ENCODE measurements at regions not wholly inside any gene's neighbourhood (a gene's known extent, or its start where the extent isn't known, plus 50 kb on each side); places are given as distances from the start of the nearest gene placed in this dataset.

DNA sequence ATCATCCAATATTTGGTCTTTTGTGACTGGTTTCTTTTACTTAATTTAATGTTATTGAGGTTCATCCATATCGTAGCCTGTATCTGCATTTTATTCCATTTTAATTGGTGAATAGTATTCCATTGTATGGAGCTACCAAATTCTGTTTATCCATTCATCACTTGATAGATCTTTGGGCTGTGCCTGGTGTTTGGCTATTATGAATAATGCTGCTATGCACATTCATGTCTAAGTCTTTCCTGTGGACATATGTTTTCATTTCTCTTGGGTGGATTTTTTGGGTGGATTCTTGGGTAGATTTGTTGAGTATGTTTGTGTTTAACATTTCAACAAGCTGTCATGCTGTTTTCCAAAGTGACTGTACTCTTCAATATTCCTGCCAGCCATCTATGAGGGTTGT, 52.5 kb upstream of the NEDD4L start:
- DNase-seq (ENCODE audit: low spot score), result no peak

DNA sequence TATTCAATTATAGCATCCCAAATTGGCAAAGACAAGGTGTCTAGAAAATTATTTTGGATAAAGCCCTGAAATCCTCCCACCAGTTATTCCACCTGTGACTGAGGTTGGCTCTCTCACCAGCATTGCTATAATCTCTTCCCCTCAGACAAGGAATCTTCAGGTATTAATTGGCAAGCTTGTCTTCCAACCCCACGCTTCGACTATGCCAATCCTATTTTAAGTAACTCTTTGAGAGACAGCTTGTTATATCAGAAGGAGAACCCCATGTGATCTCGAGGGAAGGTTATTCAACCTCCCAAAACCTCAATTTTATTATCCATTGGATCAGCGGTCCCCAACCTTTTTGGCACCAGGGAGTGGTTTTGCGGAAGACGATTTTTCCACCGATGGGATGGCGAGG, 54.5 kb upstream of the NEDD4L start:
- no peak for DNase-seq (ENCODE audit: low spot score)

DNA sequence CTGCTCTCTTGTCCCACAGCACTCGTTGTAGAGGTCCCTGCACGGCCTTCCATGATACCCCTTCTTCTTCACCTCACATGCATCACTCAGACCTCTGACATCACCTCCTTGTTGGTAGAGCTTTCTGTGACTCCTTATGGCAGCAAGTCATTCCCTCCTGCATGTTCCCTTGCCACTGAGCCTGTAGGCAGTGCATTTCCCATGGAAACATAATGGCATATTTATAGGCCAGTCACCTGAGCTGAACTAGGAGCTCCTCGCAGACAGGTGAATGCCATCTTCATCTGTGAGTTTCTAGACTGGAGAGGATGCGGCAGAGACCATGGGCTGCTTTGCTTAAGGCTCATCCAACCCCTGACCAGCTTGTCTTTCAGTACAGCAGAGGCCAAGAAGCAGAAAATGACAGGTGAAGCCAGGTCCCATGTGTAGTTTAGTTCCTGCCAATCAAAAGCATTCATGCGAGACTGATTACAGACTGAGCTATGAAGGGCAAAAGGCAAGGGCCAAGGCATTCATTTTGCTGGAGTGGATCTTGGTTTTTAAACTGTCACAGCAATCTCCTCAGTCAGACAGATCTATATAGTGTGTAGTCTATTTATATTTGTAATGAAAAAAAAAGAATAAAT, 59.4 kb upstream of the NEDD4L start:
- no peak for DNase-seq (ENCODE audit: low spot score)

DNA sequence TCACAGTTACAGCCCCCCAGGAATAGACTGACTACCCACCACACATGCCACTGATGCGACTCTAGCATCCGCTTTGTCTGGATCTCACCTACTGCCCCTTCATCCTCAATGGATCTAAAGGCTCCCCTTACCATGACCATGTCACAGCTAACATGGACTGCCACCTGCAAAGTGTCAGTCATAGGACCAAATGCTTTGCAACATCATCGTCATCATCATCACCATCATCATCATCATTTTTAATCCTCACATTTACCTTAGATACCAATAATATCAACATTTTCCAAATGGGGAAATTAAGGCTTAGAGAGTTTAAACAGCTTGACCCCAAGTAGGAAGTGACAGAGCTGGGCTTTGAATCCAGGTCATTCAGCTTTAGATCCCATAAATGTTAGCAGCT, 60.1 kb upstream of the NEDD4L start:
- no peak for DNase-seq (ENCODE audit: low spot score)

DNA sequence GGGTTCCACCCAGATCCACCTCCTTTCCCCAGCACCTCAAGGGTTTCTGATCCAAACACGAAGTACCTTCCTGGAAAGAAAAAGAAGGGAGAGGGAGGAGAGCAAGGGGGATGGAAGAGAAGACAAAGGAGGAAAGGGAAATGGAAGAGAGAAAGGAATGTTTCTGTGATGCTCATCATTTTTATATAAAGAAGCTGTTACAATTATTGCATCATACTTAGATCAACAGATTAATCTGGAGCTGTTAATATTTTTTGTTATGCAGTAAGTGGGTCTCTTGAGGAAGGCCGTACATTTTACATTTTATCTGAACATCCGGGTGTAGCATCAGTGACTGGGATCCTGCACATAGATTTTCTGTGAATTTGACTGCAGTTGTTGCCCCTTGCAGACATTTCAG, 60.6 kb upstream of the NEDD4L start:
- DNase-seq (ENCODE audit: low spot score), result no peak

DNA sequence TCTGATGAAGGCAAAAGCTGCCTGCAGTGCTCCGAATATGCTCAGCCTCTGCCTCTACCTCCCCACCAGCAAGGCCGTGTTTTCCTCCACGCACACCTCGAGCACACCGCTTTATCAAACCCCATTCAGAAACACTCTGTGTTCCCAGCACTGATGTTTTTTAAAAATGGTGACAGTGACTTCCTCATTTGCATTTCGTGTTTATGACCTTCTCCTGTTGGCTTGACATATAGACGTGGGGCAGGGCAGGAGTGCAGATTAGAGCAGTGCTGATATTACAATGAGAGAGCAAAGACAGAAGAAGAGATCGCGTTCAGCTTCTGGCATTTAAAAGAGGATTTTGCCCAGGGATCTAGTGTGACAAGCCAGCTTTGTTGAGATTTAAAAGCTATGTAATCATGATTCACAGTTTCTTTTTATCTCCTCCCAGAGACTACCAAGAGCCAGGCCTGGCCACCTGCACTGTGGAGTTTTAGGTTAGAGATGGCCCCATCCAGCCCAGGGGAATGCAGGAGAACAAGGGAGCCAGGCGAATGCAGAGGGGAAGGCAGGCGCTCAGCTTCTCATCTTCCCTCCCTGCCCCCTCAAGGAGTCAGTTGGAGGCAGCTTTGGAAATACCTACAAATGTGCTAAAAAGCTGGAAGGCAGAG, 61.5 kb upstream of the NEDD4L start:
- DNase-seq (ENCODE audit: low spot score), result no peak

DNA sequence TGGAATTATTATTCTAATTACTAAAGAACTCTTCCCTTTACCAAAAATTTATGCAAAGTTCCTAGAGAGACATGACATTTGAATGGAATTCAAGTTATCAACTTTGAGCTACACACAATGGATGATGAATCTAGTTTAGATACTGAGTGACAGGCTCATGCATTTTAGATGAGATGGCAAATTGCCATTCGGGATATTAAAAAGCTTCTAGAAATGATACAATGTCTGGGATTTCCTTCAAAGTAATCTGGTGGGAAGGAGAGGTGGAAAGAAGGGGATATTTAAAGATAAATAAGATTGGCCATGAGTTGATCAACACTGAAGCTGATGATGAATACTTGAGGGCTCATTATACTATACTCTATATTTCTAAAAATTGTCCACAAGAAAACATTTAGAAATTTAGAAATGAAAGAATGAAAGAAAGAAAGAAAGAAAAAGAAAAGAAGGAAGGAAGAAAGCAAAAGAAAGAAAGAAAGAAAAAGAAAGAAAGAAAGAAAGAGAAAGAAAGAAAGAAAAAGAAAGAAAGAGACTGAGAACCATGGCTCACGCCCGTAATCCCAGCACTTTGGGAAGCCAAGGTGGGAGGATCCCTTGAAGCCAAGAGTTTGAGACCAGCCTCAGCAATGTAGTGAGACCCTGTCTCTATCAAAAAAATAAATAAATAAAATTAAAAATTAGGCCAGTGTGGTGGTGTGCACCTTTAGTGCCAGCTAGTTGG, 62.6 kb upstream of the NEDD4L start:
- DNase-seq (ENCODE audit: low spot score), result no peak

DNA sequence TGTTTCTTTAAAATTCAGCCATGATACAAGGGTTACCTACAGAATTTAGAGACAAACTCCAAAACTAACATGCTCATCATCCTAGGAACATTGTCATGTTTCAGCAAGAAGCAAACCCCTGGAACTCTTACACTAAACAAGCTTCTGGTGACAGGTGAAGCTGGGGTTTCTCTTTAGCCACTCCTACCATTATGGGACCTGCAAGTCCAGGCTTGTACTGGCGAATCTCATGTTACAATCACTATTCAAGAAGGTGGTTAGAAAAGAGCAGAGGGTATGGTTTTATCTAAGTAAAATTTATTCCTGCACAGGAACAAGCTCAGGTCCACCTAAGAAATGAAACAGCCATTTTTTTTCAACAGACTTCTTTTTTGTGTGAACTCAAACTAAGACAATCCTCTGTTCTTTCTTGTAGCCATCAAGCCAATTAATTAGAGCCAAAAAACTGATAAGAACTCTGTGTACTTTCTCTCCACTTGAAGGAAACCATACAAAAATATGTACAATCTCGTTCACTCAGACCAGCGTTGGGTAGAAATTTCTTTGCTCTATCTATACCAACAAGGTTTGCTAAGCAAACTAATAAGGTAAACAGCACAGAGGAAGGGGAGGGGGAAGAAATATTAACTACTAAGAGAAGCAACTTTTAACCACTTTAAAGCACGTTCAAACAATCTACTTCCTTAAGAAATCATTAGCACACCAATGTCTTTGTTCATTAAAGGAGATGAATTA, 63.3 kb upstream of the NEDD4L start:
- DNase-seq (ENCODE audit: low spot score), result no peak

DNA sequence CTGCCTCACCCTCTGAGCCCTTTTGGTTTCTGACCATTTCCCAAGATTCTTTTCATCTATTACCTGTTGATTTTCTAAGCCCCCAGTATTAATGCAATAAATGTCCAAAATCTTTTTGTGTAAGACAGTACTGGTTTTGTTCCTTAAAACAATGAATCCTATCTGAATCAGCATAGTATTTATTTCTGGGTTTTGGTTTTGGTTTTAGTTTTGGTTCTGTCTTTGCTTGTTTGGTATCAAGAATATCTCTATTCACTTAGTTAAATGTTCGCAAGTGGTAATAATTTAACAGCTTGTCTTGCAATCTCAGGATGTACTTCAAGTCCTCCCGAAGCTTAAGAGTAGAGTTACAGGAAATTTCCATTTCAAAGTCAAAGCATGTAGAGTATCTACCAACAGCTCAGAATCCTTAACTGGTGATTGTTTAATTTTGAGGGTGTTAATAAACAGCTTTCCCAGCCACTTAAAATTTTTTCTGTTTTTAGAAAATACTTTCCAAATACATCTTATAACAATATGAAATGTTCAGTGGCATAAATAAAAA, 67.7 kb upstream of the NEDD4L start:
- no peak for DNase-seq (ENCODE audit: low spot score)

DNA sequence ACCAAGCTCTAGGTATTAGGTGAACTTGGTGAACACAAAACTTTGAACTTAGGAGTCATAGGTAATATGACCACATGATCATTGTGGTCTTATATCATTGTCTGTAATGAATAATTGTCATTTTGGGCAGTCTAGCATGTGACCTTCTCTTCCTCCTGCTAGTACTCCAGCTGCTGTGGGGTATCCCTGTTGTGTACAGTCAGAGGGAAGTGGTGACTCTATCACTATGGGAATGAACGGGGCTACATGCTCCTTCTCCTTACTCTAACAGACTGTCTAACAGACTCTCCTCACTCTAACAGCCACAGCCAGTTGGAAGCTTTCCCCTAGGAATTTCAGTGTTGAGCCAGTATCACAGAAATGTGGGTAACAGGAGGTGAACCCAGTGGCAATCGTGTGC, 68.2 kb upstream of the NEDD4L start:
- peak; percentile 46 for DNase-seq (ENCODE audit: low spot score)

DNA sequence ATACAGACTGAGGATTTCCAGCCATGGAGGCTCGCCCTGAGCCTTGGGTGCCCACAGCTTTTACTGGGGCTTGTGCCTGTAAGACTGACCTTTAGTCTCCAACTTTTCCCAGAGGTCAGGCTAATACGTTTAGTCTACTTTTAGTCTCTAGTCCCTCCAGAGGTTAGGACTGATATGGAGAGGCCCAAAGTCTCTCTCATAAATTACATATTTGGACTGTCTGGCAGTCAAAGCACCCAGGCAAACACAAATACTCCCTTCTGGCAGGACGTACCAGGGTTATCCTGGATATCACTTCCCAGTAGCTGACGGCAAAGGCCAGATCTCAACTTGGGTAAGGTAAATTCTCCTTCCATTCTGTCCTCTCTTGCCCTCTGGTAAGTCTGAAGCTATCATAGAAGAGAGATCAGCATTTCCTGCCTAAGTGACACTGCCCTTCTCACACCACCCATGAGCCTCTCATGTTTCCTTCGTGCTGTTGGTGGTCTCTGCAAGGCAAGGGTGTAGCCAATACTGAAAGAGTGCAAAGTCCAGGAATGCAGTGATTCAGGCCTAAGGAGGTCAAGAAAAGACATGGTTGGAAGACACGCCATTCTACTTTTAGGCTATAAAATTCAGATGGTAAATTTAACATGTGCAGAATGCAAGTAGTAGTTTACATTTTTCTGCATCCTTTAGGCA, 69.3 kb upstream of the NEDD4L start:
- no peak for DNase-seq (ENCODE audit: low spot score)

DNA sequence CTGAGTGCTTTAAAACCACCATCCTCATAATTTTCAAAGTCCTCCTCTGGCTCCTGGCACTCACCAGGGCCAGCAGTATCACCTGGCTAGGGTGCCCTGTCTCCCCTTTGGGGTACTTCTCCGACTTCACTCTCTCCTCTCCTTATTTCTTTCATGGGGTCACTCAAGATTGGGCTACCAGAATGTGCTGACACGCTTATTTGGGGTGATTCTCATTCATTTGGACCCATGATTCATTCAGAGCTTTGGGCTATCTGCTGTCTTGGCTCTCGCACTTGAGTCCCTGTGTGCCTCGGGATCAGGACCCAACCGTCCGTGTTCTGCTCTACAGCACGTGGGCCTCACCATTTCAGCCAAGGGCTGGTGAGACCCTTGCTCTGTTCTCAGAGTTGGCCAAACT, 70.1 kb upstream of the NEDD4L start:
- no peak for DNase-seq (ENCODE audit: low spot score)

DNA sequence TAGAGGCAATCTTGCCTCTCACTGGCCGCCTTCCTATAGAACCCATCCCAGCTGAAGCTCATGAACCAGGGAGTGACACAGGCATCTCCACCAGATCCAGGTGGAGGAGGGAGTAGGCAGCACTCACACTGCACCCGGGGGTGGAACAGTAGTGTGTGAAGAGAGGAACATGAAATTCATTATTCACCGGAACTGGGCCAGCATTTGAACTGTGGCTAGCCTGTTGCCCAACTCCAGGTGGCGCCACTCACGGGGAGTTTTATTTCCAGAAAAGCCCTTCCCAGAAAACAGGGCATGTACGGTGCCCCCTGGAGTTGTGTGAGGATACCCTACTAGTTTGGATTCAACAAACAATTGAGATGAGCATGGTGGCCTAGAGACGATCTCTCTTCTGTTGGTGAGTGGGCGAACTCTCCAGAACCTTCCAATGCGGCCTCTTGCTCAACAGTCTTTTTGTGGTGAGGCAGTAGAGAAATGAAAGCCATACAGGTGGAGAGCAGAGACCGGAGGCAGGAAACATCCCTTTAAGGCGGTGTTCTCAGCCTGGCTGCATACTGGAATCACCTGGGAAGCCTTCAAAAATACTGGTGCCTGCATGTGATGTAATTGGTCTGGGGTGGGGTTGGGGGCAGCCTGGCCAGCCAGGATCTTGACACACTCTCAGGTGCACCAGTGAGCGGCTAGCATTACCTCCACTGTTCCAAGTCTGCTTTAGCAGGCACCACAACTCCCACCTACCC, 73.5 kb upstream of the NEDD4L start:
- peak; percentile 4 for DNase-seq (ENCODE audit: low spot score)

DNA sequence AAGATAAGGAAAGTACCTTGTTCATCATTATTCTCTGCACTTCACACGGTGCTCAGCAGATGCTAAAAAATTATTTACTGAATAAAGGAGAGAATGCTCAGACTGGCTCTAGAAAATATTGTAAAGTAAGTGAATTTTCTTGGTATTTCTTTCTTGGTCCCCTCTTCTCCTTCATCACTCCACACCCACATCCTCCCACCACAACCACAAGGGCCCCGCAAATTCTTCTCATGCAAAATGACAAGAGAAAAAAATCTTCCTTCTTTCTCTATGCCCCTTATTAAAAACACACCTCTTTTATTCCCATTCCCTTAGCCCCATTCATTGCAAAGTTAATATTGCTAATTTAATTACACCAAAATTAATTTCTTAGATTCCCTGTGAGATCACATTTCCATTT, 74.2 kb upstream of the NEDD4L start:
- DNase-seq (ENCODE audit: low spot score), result no peak

DNA sequence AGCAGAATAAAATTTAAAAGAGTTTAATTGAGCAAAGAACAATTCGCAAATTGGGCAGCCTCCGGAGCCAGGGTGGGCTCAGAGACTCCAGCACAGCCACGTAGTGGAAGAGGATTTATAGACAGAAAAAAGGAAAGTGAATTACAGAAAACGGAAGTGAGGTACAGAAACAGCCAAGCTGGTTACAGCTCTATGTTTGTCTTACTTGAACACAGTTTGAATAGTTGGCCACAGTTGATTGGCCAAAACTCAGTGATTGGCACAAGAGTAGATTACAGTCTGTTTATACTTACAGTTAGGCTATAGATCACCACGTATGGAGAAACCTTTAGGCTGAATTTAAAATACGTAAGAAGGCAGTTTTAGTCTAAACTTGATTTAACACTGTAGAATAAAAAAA, 78.8 kb upstream of the NEDD4L start:
- DNase-seq (ENCODE audit: low spot score), result no peak

DNA sequence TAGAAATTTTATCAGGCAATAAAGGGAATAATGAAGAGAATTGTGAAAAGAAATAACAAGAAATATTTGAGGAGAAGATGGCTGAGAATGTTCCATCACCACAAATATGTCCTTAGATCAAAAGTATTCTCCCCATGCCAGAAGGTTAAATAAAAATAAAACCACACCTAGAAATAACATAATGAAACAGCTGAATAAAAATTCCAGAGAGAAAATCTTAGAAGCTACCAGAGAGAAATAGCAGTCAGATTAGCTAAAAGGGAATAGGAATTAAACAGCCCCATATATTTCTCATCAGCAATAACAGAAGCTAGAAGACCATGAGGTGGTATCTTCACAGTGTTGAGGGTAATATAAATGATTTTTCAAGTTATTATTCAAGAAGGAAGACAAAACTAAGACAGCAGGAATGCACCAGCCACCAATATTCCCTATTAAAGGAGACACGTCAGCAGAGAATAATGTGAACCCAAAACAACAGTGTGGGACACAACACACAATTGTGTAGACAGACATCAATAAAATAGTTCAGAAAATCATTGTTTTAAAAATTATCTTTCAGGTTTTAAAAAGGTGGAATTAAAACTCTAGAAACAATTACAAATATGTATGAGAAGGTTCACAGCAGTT, 82.0 kb upstream of the NEDD4L start:
- no peak for DNase-seq (ENCODE audit: low spot score)

DNA sequence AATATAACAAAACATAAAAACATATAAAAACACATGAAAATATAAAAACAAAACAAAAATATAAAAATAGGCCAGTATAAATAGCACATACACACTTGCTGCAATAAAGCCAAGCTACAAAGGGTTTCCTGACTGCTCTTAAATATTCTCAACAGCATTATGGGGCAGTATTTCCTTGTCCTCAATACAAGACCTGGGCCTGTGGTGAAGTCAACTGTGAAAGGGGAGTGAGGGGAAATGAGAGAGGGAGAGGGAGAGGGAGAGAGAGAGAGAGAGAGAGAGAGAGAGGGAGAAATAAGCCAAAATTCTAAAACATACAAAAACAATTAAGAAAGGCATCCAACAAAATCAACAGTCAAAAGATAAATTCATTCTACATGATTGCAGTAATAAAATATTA, 82.6 kb upstream of the NEDD4L start:
- no peak for DNase-seq (ENCODE audit: low spot score)

DNA sequence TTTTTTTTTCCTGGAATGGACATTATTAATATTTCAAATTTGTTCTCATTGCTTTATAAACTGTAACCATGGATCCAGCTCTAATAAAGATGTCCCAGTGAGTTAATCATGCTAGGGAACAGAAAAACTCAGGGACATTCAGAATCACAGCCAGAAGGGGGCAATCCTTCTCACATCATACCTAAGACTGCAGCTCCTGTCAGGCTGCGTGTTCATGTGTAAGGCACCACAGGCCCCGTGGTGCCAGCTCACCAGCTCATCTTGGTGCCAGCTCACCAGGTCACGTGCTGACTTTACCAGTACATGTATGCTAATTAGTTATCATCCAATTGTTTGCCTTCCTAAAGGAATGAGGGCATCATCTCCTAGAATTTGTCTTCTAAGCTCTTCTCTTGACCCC, 84.7 kb upstream of the NEDD4L start:
- DNase-seq (ENCODE audit: low spot score), result peak; percentile 87

DNA sequence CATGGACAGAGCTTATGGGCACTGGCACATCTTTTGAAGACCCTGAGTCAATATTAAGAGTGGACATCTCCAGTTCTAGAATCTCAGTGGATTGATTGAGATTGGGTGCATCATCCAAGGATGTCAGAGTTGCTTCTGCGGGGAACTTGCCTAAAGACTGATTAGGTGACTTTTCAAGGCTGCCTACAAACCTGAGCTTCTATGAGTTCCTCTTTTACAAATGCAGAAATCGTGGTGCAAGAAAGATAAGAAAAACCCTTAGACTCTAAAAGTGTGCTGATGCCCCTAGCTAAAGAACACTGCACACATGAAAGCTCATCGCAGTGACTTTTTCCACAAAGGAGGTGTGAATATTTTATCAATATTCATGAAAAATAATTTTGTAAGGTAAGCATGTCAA, 86.8 kb upstream of the NEDD4L start:
- no peak for DNase-seq (ENCODE audit: low spot score)

DNA sequence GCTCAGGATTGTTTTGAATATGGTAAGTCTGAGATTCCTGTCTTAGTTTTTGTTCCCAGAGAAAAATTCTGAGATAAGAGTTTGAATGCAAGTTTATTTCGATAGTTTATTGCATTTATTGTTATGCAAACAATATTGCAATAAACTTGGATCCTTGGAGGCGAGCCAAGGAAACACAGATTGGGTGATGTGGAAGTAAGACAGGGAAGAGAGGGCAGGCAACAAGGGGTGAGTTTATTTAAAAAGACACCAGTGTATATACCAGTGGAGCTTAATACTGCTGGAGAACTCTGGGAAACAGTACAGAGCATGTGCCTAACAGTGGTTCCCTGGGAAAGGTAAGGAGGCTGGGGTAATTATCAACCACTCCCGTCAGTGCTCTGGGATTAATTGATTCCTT, 87.5 kb upstream of the NEDD4L start:
- DNase-seq (ENCODE audit: low spot score), result no peak

DNA sequence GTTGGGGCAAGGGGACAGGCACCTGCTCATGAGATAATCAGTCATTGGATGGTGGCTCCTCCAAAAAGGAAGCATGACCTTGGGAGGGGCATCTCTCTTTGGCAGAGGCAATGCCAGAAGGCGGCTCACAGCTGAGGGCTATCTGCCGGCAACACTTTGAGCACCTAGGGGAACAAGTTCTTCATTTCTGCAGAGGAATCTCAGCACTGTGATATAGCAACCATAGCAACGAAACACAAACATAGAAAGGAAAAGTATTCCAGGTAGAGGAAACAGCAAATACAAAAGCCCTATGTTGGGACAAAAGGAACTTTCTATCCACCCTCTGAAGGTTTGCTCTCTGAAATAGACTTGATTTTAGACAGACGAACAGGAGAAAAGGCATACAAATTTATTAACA, 89.1 kb upstream of the NEDD4L start:
- DNase-seq (ENCODE audit: low spot score), result no peak

Measured in kidney tubule cell (primary cell).